GM23338 (cell line): ENCODE measurements at regions not wholly inside any gene's neighbourhood (a gene's known extent, or its start where the extent isn't known, plus 50 kb on each side); places are given as distances from the start of the nearest gene placed in this dataset.

ENCODE experiments used
- ATAC-seq: fragments of 200-7000 bp; cut with Tn5 transposase; 3 replicates; pipeline ENCODE4 v1.9.1; 2020
- DNase-seq: peaks from one replicate; pipeline ENCODE4 v3.0.0-alpha.2; 2015; ENCODE audit warnings: low spot score
- H2AFZ ChIP-seq: fragments of 200-600 bp; sonication (generic); 2 replicates; pipeline ENCODE4 v1.8.0; 2016; ENCODE audit warnings: antibody characterized with exemption, mild to moderate bottlenecking, moderate library complexity
- H3F3A ChIP-seq: fragments of 200-600 bp; sonication (generic); replicated peaks from 2 replicates; pipeline ENCODE4 v1.8.0; 2017; ENCODE audit warnings: antibody characterized with exemption, mixed run types, low read depth
- H3K27ac ChIP-seq: fragments of 200-600 bp; sonication (generic); 2 replicates; pipeline ENCODE4 v1.6.1; 2016; ENCODE audit warnings: low read depth
- H3K27me3 ChIP-seq: fragments of 200-600 bp; sonication (generic); 2 replicates; pipeline ENCODE4 v1.8.0; 2016; ENCODE audit warnings: mild to moderate bottlenecking, mixed run types, moderate library complexity; ENCODE audit not compliant: insufficient read depth
- H3K36me3 ChIP-seq: fragments of 200-600 bp; sonication (generic); 2 replicates; pipeline ENCODE4 v1.8.0; 2016; ENCODE audit warnings: mild to moderate bottlenecking; ENCODE audit not compliant: insufficient read depth
- H3K4me1 ChIP-seq: fragments of 200-600 bp; sonication (generic); 2 replicates; pipeline ENCODE4 v1.8.0; 2016; ENCODE audit warnings: mild to moderate bottlenecking, moderate library complexity; ENCODE audit not compliant: insufficient read depth
- H3K4me2 ChIP-seq: fragments of 200-600 bp; sonication (generic); 2 replicates; pipeline ENCODE4 v1.7.1; 2017; ENCODE audit warnings: mixed run types
- H3K4me3 ChIP-seq: fragments of 200-600 bp; sonication (generic); 2 replicates; pipeline ENCODE4 v1.6.1; 2016; ENCODE audit warnings: mixed run types
- H3K79me2 ChIP-seq: fragments of 200-600 bp; sonication (generic); replicated peaks from 2 replicates; pipeline ENCODE4 v1.8.0; 2017; ENCODE audit warnings: mild to moderate bottlenecking; ENCODE audit not compliant: insufficient read depth
- H3K9me2 ChIP-seq: fragments of 200-600 bp; sonication (generic); 2 replicates; pipeline ENCODE4 v1.8.0; 2017; ENCODE audit not compliant: insufficient read depth
- H4K20me1 ChIP-seq: fragments of 200-600 bp; sonication (generic); replicated peaks from 2 replicates; pipeline ENCODE4 v1.8.0; 2017; ENCODE audit warnings: mild to moderate bottlenecking; ENCODE audit not compliant: insufficient read depth
- H3K27ac Mint-ChIP-seq: 2 replicates; pipeline ENCODE4 v1.8.0; 2020; ENCODE audit warnings: inconsistent platforms, mild to moderate bottlenecking, moderate library complexity, mixed read lengths
- H3K27me3 Mint-ChIP-seq: 3 replicates; pipeline ENCODE4 v1.8.0; 2022; ENCODE audit warnings: low read depth, mild to moderate bottlenecking, moderate library complexity, mixed read lengths, inconsistent platforms; ENCODE audit not compliant: insufficient read depth, poor library complexity
- H3K36me3 Mint-ChIP-seq: 3 replicates; pipeline ENCODE4 v1.8.0; 2021; ENCODE audit warnings: low read depth, mild to moderate bottlenecking, inconsistent platforms, moderate library complexity, mixed read lengths
- H3K4me1 Mint-ChIP-seq: 3 replicates; pipeline ENCODE4 v1.8.0; 2020; ENCODE audit warnings: mild to moderate bottlenecking, inconsistent platforms, mixed read lengths
- H3K4me3 Mint-ChIP-seq: 3 replicates; pipeline ENCODE4 v1.8.0; 2021; ENCODE audit warnings: moderate library complexity, mild to moderate bottlenecking, inconsistent platforms, mixed read lengths
- H3K9me3 Mint-ChIP-seq: 3 replicates; pipeline ENCODE4 v1.8.0; 2020; ENCODE audit warnings: moderate library complexity, mild to moderate bottlenecking, inconsistent platforms, mixed read lengths
- CREB1 ChIP-seq: fragments of 250-450 bp; sonication (Bioruptor Pico); IDR thresholded peaks from 2 replicates; pipeline ENCODE4 v1.5.0; 2020; ENCODE audit warnings: low read depth, mild to moderate bottlenecking, moderate library complexity
- ETS1 ChIP-seq: IDR thresholded peaks from 2 replicates; pipeline ENCODE4 v1.6.1; 2016; ENCODE audit warnings: antibody characterized with exemption
- EZH2 ChIP-seq: fragments of 200-600 bp; sonication (generic); IDR thresholded peaks from one replicate; pipeline ENCODE4 v1.8.0; 2017; ENCODE audit warnings: antibody characterized with exemption, mild to moderate bottlenecking, low read depth; ENCODE audit not compliant: unreplicated experiment
- EZH2phosphoT487 ChIP-seq: fragments of 200-600 bp; sonication (generic); IDR thresholded peaks from one replicate; pipeline ENCODE4 v1.8.1; 2018; ENCODE audit warnings: antibody characterized with exemption; ENCODE audit not compliant: unreplicated experiment
- JUNB ChIP-seq: IDR thresholded peaks from one replicate; pipeline ENCODE4 v1.6.1; 2016; ENCODE audit warnings: antibody characterized with exemption; ENCODE audit not compliant: unreplicated experiment
- NANOG ChIP-seq: IDR thresholded peaks from 2 replicates; pipeline ENCODE4 v1.6.1; 2016; ENCODE audit warnings: antibody characterized with exemption, borderline replicate concordance
- POLR2AphosphoS5 ChIP-seq: IDR thresholded peaks from 2 replicates; pipeline ENCODE4 v1.6.1; 2016; ENCODE audit warnings: antibody characterized with exemption, low read depth
- STAT1 ChIP-seq: IDR thresholded peaks from one replicate; pipeline ENCODE4 v1.6.1; 2016; ENCODE audit warnings: antibody characterized with exemption; ENCODE audit not compliant: unreplicated experiment
- ZNF114 ChIP-seq: fragments of 250-450 bp; sonication (Bioruptor Pico); IDR thresholded peaks from 2 replicates; pipeline ENCODE4 v1.5.0; 2020; ENCODE audit warnings: mild to moderate bottlenecking, moderate library complexity
- ZNF331 ChIP-seq: fragments of 250-450 bp; sonication (Bioruptor Pico); IDR thresholded peaks from 2 replicates; pipeline ENCODE4 v1.5.0; 2020; ENCODE audit warnings: low read depth, mild to moderate bottlenecking, moderate library complexity
- TF ChIP-seq, protein P1 (sequence below): fragments of 250-450 bp; sonication (Bioruptor Pico); IDR thresholded peaks from 2 replicates; pipeline ENCODE4 v1.5.0; 2020; ENCODE audit warnings: mild to moderate bottlenecking, moderate library complexity
- TF ChIP-seq, protein P2 (sequence below), 2 experiments: fragments of 200-600 bp in 1 of 2; sonication (generic) in 1 of 2; conservative IDR thresholded peaks; 2 replicates each; pipeline versions ENCODE4 v1.5.1 to v1.6.1; 2016 to 2017; ENCODE audit warnings: antibody characterized with exemption in 2 of 2, low read depth in 2 of 2, mild to moderate bottlenecking in 2 of 2, moderate library complexity in 1 of 2
- TF ChIP-seq, protein P3 (sequence below): IDR thresholded peaks from one replicate; pipeline ENCODE4 v1.6.1; 2018; ENCODE audit warnings: antibody characterized with exemption; ENCODE audit not compliant: unreplicated experiment

DNA sequence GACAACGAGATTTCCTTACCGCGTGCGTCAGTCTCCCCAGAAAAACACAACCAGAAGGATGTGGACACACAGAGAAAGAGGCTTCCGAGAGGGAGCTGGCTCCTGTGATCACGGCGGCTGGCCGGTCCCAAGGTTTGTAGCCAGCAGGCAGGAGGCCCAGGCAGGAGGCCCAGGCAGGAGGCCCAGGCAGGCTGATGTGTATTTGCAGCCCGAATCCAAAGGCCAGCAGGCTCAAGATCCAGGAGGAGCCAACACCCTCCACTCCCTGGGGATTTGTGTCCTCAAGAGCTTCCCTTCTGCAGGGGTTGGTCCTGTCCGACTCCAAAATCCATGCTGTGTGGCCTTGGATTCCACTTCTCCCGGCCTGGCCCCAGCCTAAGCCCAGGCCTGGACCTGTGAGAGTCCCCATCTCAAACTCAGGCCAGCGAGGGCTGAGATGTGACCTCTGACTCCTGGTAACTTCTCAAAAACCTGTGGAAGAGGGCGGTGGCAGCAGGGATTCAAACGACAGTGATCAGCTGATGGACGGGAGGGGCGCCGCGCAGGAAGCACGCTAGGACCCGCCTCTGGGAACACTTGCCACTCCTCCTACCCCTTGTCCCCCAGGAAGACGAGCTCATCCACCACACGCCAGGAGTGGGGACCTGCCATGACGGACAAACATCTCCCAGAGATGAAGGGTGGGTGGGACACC is 75.0 kb upstream of the PPP1R26 start:
- no peaks in the 10 kb centered on the region for H3K27me3 ChIP-seq
- no peak overlapping the region for H3K4me3 ChIP-seq
- H3K4me1 ChIP-seq = no peaks in the 10 kb centered on the region
- H3K4me2 ChIP-seq = no peak overlapping the region
- H3F3A ChIP-seq = no peaks in the 10 kb centered on the region
- H3K9me3 Mint-ChIP-seq = peaks cover 9% of the 10 kb centered on the region; the same call in 2 of the 3 replicates
- H3K4me1 Mint-ChIP-seq = no peaks in the 10 kb centered on the region
- no peak overlapping the region for H3K27ac Mint-ChIP-seq
- TF ChIP-seq STAT1 (no peak), NANOG (no peak), ZNF331 (CRISPR knock-in tag) (no peak), EZH2phosphoT487 (no peak), ZNF114 (no peak), EZH2 (no peak), CREB1 (CRISPR knock-in tag) (no peak), POLR2AphosphoS5 (no peak), JUNB (no peak), ETS1 (no peak)
- TF ChIP-seq, protein P1, sequence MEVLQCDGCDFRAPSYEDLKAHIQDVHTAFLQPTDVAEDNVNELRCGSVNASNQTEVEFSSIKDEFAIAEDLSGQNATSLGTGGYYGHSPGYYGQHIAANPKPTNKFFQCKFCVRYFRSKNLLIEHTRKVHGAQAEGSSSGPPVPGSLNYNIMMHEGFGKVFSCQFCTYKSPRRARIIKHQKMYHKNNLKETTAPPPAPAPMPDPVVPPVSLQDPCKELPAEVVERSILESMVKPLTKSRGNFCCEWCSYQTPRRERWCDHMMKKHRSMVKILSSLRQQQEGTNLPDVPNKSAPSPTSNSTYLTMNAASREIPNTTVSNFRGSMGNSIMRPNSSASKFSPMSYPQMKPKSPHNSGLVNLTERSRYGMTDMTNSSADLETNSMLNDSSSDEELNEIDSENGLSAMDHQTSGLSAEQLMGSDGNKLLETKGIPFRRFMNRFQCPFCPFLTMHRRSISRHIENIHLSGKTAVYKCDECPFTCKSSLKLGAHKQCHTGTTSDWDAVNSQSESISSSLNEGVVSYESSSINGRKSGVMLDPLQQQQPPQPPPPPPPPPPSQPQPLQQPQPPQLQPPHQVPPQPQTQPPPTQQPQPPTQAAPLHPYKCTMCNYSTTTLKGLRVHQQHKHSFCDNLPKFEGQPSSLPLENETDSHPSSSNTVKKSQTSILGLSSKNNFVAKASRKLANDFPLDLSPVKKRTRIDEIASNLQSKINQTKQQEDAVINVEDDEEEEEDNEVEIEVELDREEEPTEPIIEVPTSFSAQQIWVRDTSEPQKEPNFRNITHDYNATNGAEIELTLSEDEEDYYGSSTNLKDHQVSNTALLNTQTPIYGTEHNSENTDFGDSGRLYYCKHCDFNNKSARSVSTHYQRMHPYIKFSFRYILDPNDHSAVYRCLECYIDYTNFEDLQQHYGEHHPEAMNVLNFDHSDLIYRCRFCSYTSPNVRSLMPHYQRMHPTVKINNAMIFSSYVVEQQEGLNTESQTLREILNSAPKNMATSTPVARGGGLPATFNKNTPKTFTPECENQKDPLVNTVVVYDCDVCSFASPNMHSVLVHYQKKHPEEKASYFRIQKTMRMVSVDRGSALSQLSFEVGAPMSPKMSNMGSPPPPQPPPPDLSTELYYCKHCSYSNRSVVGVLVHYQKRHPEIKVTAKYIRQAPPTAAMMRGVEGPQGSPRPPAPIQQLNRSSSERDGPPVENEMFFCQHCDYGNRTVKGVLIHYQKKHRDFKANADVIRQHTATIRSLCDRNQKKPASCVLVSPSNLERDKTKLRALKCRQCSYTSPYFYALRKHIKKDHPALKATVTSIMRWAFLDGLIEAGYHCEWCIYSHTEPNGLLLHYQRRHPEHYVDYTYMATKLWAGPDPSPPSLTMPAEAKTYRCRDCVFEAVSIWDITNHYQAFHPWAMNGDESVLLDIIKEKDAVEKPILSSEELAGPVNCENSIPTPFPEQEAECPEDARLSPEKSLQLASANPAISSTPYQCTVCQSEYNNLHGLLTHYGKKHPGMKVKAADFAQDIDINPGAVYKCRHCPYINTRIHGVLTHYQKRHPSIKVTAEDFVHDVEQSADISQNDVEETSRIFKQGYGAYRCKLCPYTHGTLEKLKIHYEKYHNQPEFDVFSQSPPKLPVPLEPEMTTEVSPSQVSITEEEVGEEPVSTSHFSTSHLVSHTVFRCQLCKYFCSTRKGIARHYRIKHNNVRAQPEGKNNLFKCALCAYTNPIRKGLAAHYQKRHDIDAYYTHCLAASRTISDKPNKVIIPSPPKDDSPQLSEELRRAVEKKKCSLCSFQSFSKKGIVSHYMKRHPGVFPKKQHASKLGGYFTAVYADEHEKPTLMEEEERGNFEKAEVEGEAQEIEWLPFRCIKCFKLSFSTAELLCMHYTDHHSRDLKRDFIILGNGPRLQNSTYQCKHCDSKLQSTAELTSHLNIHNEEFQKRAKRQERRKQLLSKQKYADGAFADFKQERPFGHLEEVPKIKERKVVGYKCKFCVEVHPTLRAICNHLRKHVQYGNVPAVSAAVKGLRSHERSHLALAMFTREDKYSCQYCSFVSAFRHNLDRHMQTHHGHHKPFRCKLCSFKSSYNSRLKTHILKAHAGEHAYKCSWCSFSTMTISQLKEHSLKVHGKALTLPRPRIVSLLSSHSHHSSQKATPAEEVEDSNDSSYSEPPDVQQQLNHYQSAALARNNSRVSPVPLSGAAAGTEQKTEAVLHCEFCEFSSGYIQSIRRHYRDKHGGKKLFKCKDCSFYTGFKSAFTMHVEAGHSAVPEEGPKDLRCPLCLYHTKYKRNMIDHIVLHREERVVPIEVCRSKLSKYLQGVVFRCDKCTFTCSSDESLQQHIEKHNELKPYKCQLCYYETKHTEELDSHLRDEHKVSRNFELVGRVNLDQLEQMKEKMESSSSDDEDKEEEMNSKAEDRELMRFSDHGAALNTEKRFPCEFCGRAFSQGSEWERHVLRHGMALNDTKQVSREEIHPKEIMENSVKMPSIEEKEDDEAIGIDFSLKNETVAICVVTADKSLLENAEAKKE (CRISPR knock-in tag) = no peak
- TF ChIP-seq, protein P2, sequence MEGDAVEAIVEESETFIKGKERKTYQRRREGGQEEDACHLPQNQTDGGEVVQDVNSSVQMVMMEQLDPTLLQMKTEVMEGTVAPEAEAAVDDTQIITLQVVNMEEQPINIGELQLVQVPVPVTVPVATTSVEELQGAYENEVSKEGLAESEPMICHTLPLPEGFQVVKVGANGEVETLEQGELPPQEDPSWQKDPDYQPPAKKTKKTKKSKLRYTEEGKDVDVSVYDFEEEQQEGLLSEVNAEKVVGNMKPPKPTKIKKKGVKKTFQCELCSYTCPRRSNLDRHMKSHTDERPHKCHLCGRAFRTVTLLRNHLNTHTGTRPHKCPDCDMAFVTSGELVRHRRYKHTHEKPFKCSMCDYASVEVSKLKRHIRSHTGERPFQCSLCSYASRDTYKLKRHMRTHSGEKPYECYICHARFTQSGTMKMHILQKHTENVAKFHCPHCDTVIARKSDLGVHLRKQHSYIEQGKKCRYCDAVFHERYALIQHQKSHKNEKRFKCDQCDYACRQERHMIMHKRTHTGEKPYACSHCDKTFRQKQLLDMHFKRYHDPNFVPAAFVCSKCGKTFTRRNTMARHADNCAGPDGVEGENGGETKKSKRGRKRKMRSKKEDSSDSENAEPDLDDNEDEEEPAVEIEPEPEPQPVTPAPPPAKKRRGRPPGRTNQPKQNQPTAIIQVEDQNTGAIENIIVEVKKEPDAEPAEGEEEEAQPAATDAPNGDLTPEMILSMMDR (conservative IDR thresholded peaks at IDR 0.05; ENCODE audit: low read depth in 2 of 2) = no peak
- TF ChIP-seq, protein P3, sequence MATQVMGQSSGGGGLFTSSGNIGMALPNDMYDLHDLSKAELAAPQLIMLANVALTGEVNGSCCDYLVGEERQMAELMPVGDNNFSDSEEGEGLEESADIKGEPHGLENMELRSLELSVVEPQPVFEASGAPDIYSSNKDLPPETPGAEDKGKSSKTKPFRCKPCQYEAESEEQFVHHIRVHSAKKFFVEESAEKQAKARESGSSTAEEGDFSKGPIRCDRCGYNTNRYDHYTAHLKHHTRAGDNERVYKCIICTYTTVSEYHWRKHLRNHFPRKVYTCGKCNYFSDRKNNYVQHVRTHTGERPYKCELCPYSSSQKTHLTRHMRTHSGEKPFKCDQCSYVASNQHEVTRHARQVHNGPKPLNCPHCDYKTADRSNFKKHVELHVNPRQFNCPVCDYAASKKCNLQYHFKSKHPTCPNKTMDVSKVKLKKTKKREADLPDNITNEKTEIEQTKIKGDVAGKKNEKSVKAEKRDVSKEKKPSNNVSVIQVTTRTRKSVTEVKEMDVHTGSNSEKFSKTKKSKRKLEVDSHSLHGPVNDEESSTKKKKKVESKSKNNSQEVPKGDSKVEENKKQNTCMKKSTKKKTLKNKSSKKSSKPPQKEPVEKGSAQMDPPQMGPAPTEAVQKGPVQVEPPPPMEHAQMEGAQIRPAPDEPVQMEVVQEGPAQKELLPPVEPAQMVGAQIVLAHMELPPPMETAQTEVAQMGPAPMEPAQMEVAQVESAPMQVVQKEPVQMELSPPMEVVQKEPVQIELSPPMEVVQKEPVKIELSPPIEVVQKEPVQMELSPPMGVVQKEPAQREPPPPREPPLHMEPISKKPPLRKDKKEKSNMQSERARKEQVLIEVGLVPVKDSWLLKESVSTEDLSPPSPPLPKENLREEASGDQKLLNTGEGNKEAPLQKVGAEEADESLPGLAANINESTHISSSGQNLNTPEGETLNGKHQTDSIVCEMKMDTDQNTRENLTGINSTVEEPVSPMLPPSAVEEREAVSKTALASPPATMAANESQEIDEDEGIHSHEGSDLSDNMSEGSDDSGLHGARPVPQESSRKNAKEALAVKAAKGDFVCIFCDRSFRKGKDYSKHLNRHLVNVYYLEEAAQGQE = no peak
- no peak for DNase-seq
- ATAC-seq = no peak
- no peaks in the 10 kb centered on the region for H3K36me3 ChIP-seq
- H3K4me3 Mint-ChIP-seq = no peak overlapping the region
- no peak overlapping the region for H3K27ac ChIP-seq
- H4K20me1 ChIP-seq = no peaks in the 10 kb centered on the region
- H3K36me3 Mint-ChIP-seq = no peaks in the 10 kb centered on the region
- no peaks in the 10 kb centered on the region for H3K9me2 ChIP-seq
- no peak overlapping the region for H2AFZ ChIP-seq
- peaks cover 14% of the 10 kb centered on the region for H3K27me3 Mint-ChIP-seq
- H3K79me2 ChIP-seq = no peaks in the 10 kb centered on the region
